Large intestine (tissue), 3 donors: ENCODE measurements at regions not wholly inside any gene's neighbourhood (a gene's known extent, or its start where the extent isn't known, plus 50 kb on each side); places are given as distances from the start of the nearest gene placed in this dataset.

Experiments
- DNase-seq, 2 donors: peaks; one replicate each; pipeline versions ENCODE4 v3.0.0 to v3.0.0-alpha.2; 2013
- H3K27ac ChIP-seq: one replicate; pipeline ENCODE4 v1.5.1; 2013; ENCODE audit warnings: low read length
- H3K27me3 ChIP-seq: 2 replicates; pipeline ENCODE4 v1.6.1; 2013; ENCODE audit warnings: low read length; ENCODE audit not compliant: control insufficient read depth, insufficient read depth
- H3K36me3 ChIP-seq: 2 replicates; pipeline ENCODE4 v1.6.1; 2013; ENCODE audit warnings: low read length; ENCODE audit not compliant: control insufficient read depth, insufficient read depth
- H3K4me1 ChIP-seq: one replicate; pipeline ENCODE4 v1.6.1; 2013; ENCODE audit warnings: low read length; ENCODE audit not compliant: control insufficient read depth, insufficient read depth
- H3K4me3 ChIP-seq: one replicate; pipeline ENCODE4 v1.5.1; 2013; ENCODE audit warnings: low read length
- H3K9me3 ChIP-seq: one replicate; pipeline ENCODE4 v1.6.1; 2013; ENCODE audit warnings: mild to moderate bottlenecking, low read depth, low read length, moderate library complexity; ENCODE audit not compliant: control insufficient read depth
- WGBS: methylation state at CpG from one replicate; pipeline ENCODE4 v1.1.5; 2013; ENCODE audit warnings: low lambda C conversion rate; ENCODE audit not compliant: insufficient coverage; 5-methylcytosine and 5-hydroxymethylcytosine counted together

DNA sequence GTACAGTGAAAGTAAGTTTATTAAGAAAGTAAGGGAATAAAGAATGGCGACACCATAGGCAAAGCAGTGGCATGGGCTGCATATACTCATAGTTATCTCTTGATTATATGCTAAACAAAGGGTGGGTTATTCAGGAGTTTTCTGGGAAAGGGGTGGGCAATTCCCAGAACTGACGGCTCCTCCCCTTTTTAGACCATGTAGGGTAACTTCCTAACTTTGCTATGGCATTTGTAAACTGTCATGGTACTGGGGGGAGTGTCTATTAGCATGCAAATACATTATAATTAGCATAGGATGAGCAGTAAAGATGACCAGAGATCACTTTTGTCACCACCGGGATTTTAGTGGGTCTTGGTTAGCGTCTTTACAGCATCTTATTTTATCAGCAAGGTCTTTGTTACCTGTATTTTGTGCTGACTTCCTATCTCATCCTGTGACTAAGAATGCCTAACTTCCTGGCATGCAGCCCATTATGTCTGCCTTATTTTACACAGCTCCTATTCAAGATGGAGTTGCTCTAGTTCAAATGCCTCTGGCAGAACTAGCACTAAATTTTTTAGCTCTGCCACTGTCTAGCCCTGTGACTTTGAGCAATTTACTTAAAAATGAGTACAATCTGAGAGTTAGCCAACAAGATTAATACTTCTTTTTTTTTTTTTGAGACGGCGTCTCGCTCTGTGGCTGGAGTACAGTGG lies 110.3 kb upstream of the PALMD start:
- Histone ChIP-seq H3K36me3 (no peaks in the 10 kb centered on the region), H3K4me3 (no peak overlapping the region), H3K4me1 (no peaks in the 10 kb centered on the region), H3K27ac (no peak overlapping the region), H3K27me3 (no peaks in the 10 kb centered on the region), H3K9me3 (no peaks in the 10 kb centered on the region)
- no peak for DNase-seq
- 90% methylated on average over 2 of the region's 7 CpGs for WGBS

DNA sequence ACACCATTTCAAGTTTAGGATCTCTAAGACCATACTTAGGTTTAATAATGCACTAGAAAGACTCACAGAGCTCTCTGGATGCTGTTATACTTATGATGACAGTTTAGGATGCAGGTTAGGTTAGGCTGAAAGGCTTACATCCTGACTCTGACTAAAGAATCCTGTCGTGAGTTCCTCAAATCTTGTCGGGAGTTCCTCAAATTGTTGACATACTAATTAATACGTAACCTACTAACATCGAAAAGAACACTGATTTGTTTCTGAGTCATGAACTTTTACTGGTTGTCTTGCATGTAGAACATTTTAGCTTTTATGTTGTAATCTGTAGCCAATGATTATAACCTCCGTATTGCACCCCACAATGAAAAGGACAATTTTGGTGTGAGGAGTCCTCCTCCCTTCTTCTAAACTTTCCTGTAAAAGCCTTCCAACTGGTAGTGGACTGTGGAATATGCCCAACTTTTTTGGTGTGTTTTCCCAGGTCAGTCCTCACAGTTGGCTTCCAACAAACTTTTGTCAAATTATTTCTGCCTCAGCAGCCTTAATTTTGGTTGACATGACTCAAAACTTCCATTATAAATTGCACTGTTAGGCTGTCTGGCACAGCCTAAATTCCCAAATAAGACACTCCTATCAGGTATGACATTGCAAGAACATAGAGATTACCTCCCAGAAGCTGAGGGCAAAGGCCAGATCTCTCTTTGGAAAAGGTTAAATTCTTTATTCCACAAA lies 107.9 kb upstream of the PALMD start:
- 58% methylated on average over 3 of the region's 5 CpGs for WGBS
- Histone ChIP-seq H3K27ac (no peak overlapping the region), H3K27me3 (no peaks in the 10 kb centered on the region), H3K4me3 (no peak overlapping the region), H3K9me3 (no peaks in the 10 kb centered on the region), H3K4me1 (no peaks in the 10 kb centered on the region), H3K36me3 (no peaks in the 10 kb centered on the region)
- DNase-seq = no peak

DNA sequence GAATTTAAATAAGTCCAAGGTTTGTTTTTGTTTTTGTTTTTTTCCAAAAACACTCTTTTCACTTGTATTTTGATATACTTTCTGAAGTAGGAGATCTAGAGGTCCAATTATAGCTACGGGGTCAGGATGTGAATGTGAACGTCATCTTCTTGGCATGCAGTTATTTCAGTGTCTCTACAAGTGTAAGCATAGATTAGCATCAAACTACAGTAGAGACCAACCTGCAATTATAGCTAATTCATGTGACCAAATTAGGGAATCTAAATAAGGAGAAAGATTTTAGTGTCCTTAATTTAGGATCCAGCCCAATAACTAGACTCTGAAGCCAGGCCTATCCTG lies 107.3 kb upstream of the PALMD start:
- H3K4me1 ChIP-seq = no peaks in the 10 kb centered on the region
- H3K36me3 ChIP-seq = no peaks in the 10 kb centered on the region
- WGBS = no CpG with 5 or more reads among the region's 2 CpGs
- no peaks in the 10 kb centered on the region for H3K27me3 ChIP-seq
- H3K4me3 ChIP-seq = no peak overlapping the region
- DNase-seq = no peak
- H3K9me3 ChIP-seq = no peaks in the 10 kb centered on the region
- H3K27ac ChIP-seq = no peak overlapping the region

DNA sequence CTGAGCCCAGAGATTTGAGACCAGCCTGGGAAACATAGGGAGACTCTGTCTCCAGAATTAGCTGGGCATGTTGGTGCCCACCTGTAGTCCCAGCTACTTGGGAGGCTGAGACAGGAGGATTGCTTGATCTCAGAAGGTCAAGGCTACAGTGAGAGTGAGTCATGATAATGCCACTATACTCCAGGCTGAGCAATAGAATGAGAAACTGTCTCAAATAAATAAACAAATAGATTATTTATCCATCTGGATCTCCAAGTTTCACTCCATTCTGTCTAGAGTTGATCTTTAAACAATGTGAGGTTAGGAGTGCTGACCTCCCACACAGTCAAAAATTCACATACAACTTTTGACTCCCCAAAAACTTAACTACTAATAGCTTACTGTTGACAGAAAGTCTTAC lies 106.8 kb upstream of the PALMD start:
- H3K36me3 ChIP-seq = no peaks in the 10 kb centered on the region
- H3K27ac ChIP-seq = no peak overlapping the region
- no peak for DNase-seq
- H3K27me3 ChIP-seq = no peaks in the 10 kb centered on the region
- no peaks in the 10 kb centered on the region for H3K9me3 ChIP-seq
- no peak overlapping the region for H3K4me3 ChIP-seq
- H3K4me1 ChIP-seq = no peaks in the 10 kb centered on the region

DNA sequence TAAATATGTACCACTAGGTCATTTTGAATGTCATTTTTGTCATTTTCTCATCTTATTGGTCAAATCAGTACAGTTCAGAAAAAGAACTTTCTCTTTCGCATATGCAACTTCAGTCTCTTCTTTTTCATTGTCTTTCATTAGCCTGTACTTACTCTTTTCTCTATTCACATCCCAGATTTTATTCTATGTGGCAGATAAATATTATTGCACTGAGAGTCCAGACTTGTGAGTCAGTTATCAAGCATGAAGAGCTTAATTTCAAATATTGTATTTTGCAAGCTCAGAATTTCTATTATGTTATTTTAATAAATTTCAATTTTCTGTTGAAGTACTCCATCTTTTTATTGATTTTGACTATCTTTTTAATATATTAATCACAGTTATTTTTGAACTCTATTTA lies 105.2 kb upstream of the PALMD start:
- Histone ChIP-seq H3K9me3 (no peaks in the 10 kb centered on the region), H3K4me1 (no peaks in the 10 kb centered on the region), H3K27ac (no peak overlapping the region), H3K4me3 (no peak overlapping the region), H3K36me3 (no peaks in the 10 kb centered on the region), H3K27me3 (no peaks in the 10 kb centered on the region)
- no peak for DNase-seq
- WGBS = 90% methylated on average over 1 of the region's 1 CpG

DNA sequence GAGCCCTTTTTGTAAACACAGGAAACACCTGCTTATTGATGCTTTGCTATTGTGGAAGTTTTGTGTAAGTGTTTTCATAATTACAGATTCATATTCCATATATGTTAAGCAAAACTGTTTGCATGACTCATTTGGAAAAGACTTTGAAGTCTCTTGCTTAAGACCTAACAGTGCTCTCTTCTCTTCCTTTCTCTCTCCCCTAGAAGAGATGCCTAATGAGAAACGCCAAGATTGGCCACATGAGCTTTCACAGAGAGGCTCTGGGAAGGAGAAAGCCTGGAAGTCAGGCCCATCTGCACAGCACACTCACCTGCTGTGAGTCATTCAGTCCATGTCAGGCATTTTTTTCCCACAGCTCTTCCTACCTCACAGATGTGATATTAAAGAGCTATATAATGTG lies 101.6 kb upstream of the PALMD start:
- WGBS = no CpG with 5 or more reads among the region's 1 CpG
- no peak for DNase-seq

DNA sequence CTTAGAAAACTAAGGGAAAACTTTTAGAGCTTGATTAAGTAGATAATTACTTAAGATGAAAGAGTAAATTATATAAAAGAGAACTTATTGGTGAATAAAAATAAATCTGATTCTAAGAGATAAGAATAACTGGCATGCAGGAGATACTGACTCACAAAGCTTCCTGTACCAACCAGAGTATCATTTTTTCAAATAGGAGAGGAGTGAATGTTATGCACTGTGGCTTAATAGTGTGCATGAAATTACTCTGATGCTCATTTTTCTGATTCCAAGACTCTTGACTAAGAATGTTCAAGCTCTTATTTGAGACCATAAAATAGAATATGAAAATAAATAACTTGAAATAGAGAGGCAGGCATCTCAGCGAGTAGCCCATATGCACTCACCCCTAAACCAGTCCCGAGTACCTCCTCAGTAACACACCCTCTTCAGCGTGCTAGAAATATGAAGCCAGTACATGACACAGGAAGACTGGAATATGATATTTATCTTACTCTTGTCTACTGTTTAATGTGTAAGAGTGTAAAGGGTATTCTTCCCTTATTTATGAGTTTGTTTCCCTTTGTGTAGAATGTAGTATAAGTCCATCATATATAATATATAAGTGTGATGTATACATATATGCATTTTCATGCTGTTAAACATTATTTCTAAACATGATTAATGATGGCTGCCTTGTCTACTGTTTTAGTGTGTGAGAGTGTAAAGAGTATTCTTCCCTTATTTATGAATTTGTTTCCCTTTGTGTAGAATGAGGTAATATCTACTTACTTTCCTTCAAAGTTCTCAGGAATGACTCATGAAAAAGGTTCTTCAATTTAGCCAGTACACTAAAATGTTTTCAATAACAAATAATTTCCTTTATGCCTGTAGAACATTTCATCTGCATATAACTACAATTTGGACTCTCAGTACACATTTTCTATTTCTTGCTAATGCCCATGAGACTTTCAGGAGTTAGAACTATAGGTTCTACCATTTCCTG lies 99.2 kb upstream of the PALMD start:
- DNase-seq = no peak
- Histone ChIP-seq H3K27ac (no peak overlapping the region), H3K9me3 (no peaks in the 10 kb centered on the region), H3K36me3 (no peaks in the 10 kb centered on the region), H3K4me1 (no peaks in the 10 kb centered on the region), H3K27me3 (no peaks in the 10 kb centered on the region), H3K4me3 (no peak overlapping the region)
- no CpG with 5 or more reads among the region's 3 CpGs for WGBS

More for the DNA sequence above, 101.6 kb upstream of the PALMD start:
- no peaks in the 10 kb centered on the region for H3K9me3 ChIP-seq
- no peaks in the 10 kb centered on the region for H3K36me3 ChIP-seq
- H3K4me1 ChIP-seq = no peaks in the 10 kb centered on the region
- H3K27me3 ChIP-seq = no peaks in the 10 kb centered on the region
- no peak overlapping the region for H3K27ac ChIP-seq
- no peak overlapping the region for H3K4me3 ChIP-seq

DNA sequence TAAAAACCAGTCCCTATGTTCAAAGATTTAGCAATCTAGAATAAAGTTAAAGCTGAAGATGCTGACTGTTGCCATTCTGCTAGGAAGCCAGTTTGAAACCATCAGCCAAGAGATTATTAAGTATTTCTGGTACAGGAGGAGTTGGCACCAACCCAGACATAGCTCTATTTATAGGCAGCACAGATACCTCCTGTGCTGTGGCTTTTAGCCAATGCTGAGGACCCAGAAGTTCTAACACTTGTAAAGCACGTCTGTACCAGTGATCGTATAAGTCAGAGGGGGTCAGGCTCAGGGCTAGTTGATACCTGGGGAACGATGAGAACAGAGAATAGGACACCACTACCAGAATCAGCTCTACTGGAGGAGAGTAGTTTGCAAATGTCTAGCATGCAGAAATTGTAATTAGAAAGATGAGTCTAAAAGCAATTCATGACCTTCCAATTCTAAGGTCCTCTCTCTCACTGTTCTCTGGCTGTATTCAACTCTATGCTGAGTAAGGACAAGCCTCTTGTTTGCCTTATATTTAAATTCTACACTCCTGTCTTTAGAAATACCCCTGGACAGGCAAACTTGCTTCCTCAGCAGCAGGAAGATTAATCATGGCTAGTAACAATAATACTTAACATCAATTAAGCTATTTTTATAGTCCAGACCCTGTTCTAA lies 96.8 kb upstream of the PALMD start:
- Histone ChIP-seq H3K36me3 (no peaks in the 10 kb centered on the region), H3K9me3 (no peaks in the 10 kb centered on the region), H3K27me3 (no peaks in the 10 kb centered on the region), H3K27ac (no peak overlapping the region), H3K4me1 (no peaks in the 10 kb centered on the region), H3K4me3 (no peak overlapping the region)
- peak in 1 of 2 donors; percentile 10 for DNase-seq
- WGBS = no CpG with 5 or more reads among the region's 3 CpGs

DNA sequence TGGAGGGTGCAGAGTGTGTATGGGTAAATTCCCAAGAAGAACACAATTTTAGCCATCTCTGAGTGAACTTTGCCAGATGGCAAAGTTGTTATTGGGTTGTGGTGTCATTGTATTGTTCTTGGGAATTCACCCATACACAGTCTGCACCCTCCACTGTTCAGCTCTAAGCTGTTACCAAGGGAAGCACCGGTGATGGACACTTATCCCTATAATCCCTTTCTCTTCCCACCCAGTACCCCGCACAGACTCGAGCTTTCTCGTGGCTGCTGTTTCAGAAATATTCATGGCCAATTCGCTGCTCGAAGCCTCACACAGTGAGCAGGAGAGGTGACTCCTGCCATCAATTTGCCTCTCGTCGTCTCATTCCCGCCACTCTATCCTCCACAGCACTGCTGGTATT lies 95.7 kb upstream of the PALMD start:
- Histone ChIP-seq H3K9me3 (no peaks in the 10 kb centered on the region), H3K27ac (no peak overlapping the region), H3K4me1 (no peaks in the 10 kb centered on the region), H3K4me3 (no peak overlapping the region), H3K36me3 (no peaks in the 10 kb centered on the region), H3K27me3 (no peaks in the 10 kb centered on the region)
- 96% methylated on average over 4 of the region's 9 CpGs for WGBS
- no peak for DNase-seq
